ENCODE measurements at regions not wholly inside any gene's neighbourhood (a gene's known extent, or its start where the extent isn't known, plus 50 kb on each side); places are given as distances from the start of the nearest gene placed in this dataset.

DNA sequence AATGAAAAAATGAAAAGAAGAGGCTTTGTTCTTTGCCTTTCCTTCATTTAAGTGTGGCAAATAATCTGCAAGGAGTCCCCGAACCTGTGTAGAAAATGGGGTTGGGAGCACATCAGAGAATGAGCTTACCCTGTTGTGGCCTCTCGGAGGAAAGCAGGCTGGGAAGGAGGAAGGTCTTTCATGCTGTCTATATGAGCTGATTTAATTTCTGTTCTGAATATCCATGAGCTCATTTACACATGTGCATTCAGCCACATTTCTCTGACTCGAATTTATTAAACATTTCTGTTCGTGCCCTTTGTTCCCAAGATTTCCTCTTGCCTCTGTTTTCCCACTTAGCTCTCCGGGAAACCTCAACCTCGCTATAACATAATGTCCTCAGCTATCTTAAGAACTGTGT is 584.4 kb upstream of the CDH4 start:
- TF ChIP-seq CTCF (IDR thresholded peaks at IDR 0.05; ENCODE audit: low read length) (no peak), EZH2 (optimal IDR thresholded peaks at IDR 0.05; ENCODE audit: low read depth, low read length) (no peak)
